ENCODE measurements at regions not wholly inside any gene's neighbourhood (a gene's known extent, or its start where the extent isn't known, plus 50 kb on each side); places are given as distances from the start of the nearest gene placed in this dataset.

GRCh38 chr3:66692042-66692765 is 191.4 kb upstream of the LRIG1 start:
- H2AK5ac ChIP-seq (ENCODE audit: low read length), result no peak overlapping the region
- H2BK5ac ChIP-seq (ENCODE audit: low read depth, low read length, poor library complexity), result no peak overlapping the region
- no peaks in the 10 kb centered on the region for H3K9me3 ChIP-seq (ENCODE audit: insufficient read depth, low read depth, low read length)
- H2BK120ac ChIP-seq (ENCODE audit: insufficient read depth, low read length, poor library complexity), result no peak overlapping the region
- H2AFZ ChIP-seq (ENCODE audit: insufficient read depth, low read length, poor library complexity), result no peak overlapping the region
- no peaks in the 10 kb centered on the region for H3K79me1 ChIP-seq (ENCODE audit: low read length)
- H4K91ac ChIP-seq (ENCODE audit: low read depth, low read length), result no peak overlapping the region
- H3K27ac ChIP-seq (ENCODE audit: low read depth, low read length), result no peak overlapping the region
- WGBS (ENCODE audit: extremely low coverage, insufficient coverage, insufficient read length), result no CpG with 5 or more reads among the region's 5 CpGs
- H3K9ac ChIP-seq (ENCODE audit: low read length), result no peak overlapping the region
- no peaks in the 10 kb centered on the region for H3K36me3 ChIP-seq (ENCODE audit: control insufficient read depth in 1 of 2, insufficient read depth in 2 of 2, low read length in 2 of 2)
- no peak overlapping the region for H3K4ac ChIP-seq (ENCODE audit: low read depth, low read length)
- H4K8ac ChIP-seq (ENCODE audit: low read depth, low read length), result no peak overlapping the region
- no peaks in the 10 kb centered on the region for H3K27me3 ChIP-seq (ENCODE audit: insufficient read depth, low read length)
- no peak overlapping the region for H3K18ac ChIP-seq (ENCODE audit: low read length)
- no peak overlapping the region for H3K14ac ChIP-seq (ENCODE audit: low read length)
- no peak overlapping the region for H2BK12ac ChIP-seq (ENCODE audit: low read length)
- H4K12ac ChIP-seq (ENCODE audit: low read depth, low read length), result no peak overlapping the region
- H3K4me3 ChIP-seq (ENCODE audit: low read depth, low read length), result no peak overlapping the region
- DNase-seq, result no peak
- no peak overlapping the region for H3K4me2 ChIP-seq (ENCODE audit: low read length)
- H3K4me1 ChIP-seq (ENCODE audit: control insufficient read depth in 1 of 2, insufficient read depth in 2 of 2, low read length in 2 of 2), result no peaks in the 10 kb centered on the region
- H3K23ac ChIP-seq (ENCODE audit: low read length), result no peak overlapping the region
- H3K79me2 ChIP-seq (ENCODE audit: control insufficient read depth, insufficient read depth, low read length, poor library complexity), result no peaks in the 10 kb centered on the region

GRCh38 chr3:66692766-66693150 is 191.9 kb upstream of the LRIG1 start:
- H4K8ac ChIP-seq (ENCODE audit: low read depth, low read length), result no peak overlapping the region
- no peak overlapping the region for H3K27ac ChIP-seq (ENCODE audit: low read depth, low read length)
- H3K23ac ChIP-seq (ENCODE audit: low read length), result no peak overlapping the region
- no peak overlapping the region for H2BK12ac ChIP-seq (ENCODE audit: low read length)
- no peak overlapping the region for H4K91ac ChIP-seq (ENCODE audit: low read depth, low read length)
- no peaks in the 10 kb centered on the region for H3K36me3 ChIP-seq (ENCODE audit: control insufficient read depth in 1 of 2, insufficient read depth in 2 of 2, low read length in 2 of 2)
- no peak overlapping the region for H3K14ac ChIP-seq (ENCODE audit: low read length)
- no peak overlapping the region for H3K9ac ChIP-seq (ENCODE audit: low read length)
- no peak overlapping the region for H3K4ac ChIP-seq (ENCODE audit: low read depth, low read length)
- no peak overlapping the region for H2BK5ac ChIP-seq (ENCODE audit: low read depth, low read length, poor library complexity)
- H3K4me1 ChIP-seq (ENCODE audit: control insufficient read depth in 1 of 2, insufficient read depth in 2 of 2, low read length in 2 of 2), result no peaks in the 10 kb centered on the region
- no peak overlapping the region for H2BK120ac ChIP-seq (ENCODE audit: insufficient read depth, low read length, poor library complexity)
- no peaks in the 10 kb centered on the region for H3K79me2 ChIP-seq (ENCODE audit: control insufficient read depth, insufficient read depth, low read length, poor library complexity)
- H3K4me3 ChIP-seq (ENCODE audit: low read depth, low read length), result no peak overlapping the region
- WGBS (ENCODE audit: extremely low coverage, insufficient coverage, insufficient read length), result no CpG with 5 or more reads among the region's 5 CpGs
- H2AFZ ChIP-seq (ENCODE audit: insufficient read depth, low read length, poor library complexity), result no peak overlapping the region
- no peaks in the 10 kb centered on the region for H3K9me3 ChIP-seq (ENCODE audit: insufficient read depth, low read depth, low read length)
- no peaks in the 10 kb centered on the region for H3K79me1 ChIP-seq (ENCODE audit: low read length)
- no peak overlapping the region for H3K18ac ChIP-seq (ENCODE audit: low read length)
- DNase-seq, result no peak
- no peak overlapping the region for H2AK5ac ChIP-seq (ENCODE audit: low read length)
- H3K4me2 ChIP-seq (ENCODE audit: low read length), result no peak overlapping the region
- no peaks in the 10 kb centered on the region for H3K27me3 ChIP-seq (ENCODE audit: insufficient read depth, low read length)
- no peak overlapping the region for H4K12ac ChIP-seq (ENCODE audit: low read depth, low read length)

- Histone ChIP-seq H3K27ac (ENCODE audit: low read depth, low read length) (no peak overlapping the region), H2AFZ (ENCODE audit: insufficient read depth, low read length, poor library complexity) (no peak overlapping the region), H3K4me2 (ENCODE audit: low read length) (no peak overlapping the region), H3K79me1 (ENCODE audit: low read length) (no peaks in the 10 kb centered on the region), H2BK12ac (ENCODE audit: low read length) (no peak overlapping the region), H3K9me3 (ENCODE audit: insufficient read depth, low read depth, low read length) (no peaks in the 10 kb centered on the region), H3K4ac (ENCODE audit: low read depth, low read length) (no peak overlapping the region), H2BK120ac (ENCODE audit: insufficient read depth, low read length, poor library complexity) (no peak overlapping the region), H4K12ac (ENCODE audit: low read depth, low read length) (no peak overlapping the region), H4K91ac (ENCODE audit: low read depth, low read length) (no peak overlapping the region), H3K23ac (ENCODE audit: low read length) (no peak overlapping the region), H4K8ac (ENCODE audit: low read depth, low read length) (no peak overlapping the region), H3K18ac (ENCODE audit: low read length) (no peak overlapping the region), H2BK5ac (ENCODE audit: low read depth, low read length, poor library complexity) (no peak overlapping the region), H3K79me2 (ENCODE audit: control insufficient read depth, insufficient read depth, low read length, poor library complexity) (no peaks in the 10 kb centered on the region), H2AK5ac (ENCODE audit: low read length) (no peak overlapping the region), H3K36me3 (ENCODE audit: control insufficient read depth in 1 of 2, insufficient read depth in 2 of 2, low read length in 2 of 2) (no peaks in the 10 kb centered on the region), H3K27me3 (ENCODE audit: insufficient read depth, low read length) (no peaks in the 10 kb centered on the region), H3K14ac (ENCODE audit: low read length) (no peak overlapping the region), H3K4me1 (ENCODE audit: control insufficient read depth in 1 of 2, insufficient read depth in 2 of 2, low read length in 2 of 2) (no peaks in the 10 kb centered on the region), H3K4me3 (ENCODE audit: low read depth, low read length) (no peak overlapping the region), H3K9ac (ENCODE audit: low read length) (no peak overlapping the region)
- no CpG with 5 or more reads among the region's 10 CpGs for WGBS (ENCODE audit: extremely low coverage, insufficient coverage, insufficient read length)
- DNase-seq, result no peak
Measured at GRCh38 chr3:66693461-66694031, 192.7 kb upstream of the LRIG1 start.

GRCh38 chr3:66702126-66702525 is 201.3 kb upstream of the LRIG1 start:
- no peak overlapping the region for H3K4me3 ChIP-seq (ENCODE audit: low read depth, low read length)
- H2AFZ ChIP-seq (ENCODE audit: insufficient read depth, low read length, poor library complexity), result no peak overlapping the region
- no peaks in the 10 kb centered on the region for H3K79me2 ChIP-seq (ENCODE audit: control insufficient read depth, insufficient read depth, low read length, poor library complexity)
- H3K4me2 ChIP-seq (ENCODE audit: low read length), result no peak overlapping the region
- H3K4ac ChIP-seq (ENCODE audit: low read depth, low read length), result no peak overlapping the region
- DNase-seq, result no peak
- H3K9me3 ChIP-seq (ENCODE audit: insufficient read depth, low read depth, low read length), result no peaks in the 10 kb centered on the region
- no peak overlapping the region for H4K12ac ChIP-seq (ENCODE audit: low read depth, low read length)
- H3K18ac ChIP-seq (ENCODE audit: low read length), result no peak overlapping the region
- H3K9ac ChIP-seq (ENCODE audit: low read length), result no peak overlapping the region
- H2BK120ac ChIP-seq (ENCODE audit: insufficient read depth, low read length, poor library complexity), result no peak overlapping the region
- no peaks in the 10 kb centered on the region for H3K79me1 ChIP-seq (ENCODE audit: low read length)
- H3K36me3 ChIP-seq (ENCODE audit: control insufficient read depth in 1 of 2, insufficient read depth in 2 of 2, low read length in 2 of 2), result no peaks in the 10 kb centered on the region
- H3K23ac ChIP-seq (ENCODE audit: low read length), result no peak overlapping the region
- WGBS (ENCODE audit: extremely low coverage, insufficient coverage, insufficient read length), result no CpG with 5 or more reads among the region's 3 CpGs
- H4K91ac ChIP-seq (ENCODE audit: low read depth, low read length), result no peak overlapping the region
- H3K27me3 ChIP-seq (ENCODE audit: insufficient read depth, low read length), result no peaks in the 10 kb centered on the region
- H4K8ac ChIP-seq (ENCODE audit: low read depth, low read length), result no peak overlapping the region
- no peak overlapping the region for H3K27ac ChIP-seq (ENCODE audit: low read depth, low read length)
- H2AK5ac ChIP-seq (ENCODE audit: low read length), result no peak overlapping the region
- no peaks in the 10 kb centered on the region for H3K4me1 ChIP-seq (ENCODE audit: control insufficient read depth in 1 of 2, insufficient read depth in 2 of 2, low read length in 2 of 2)
- no peak overlapping the region for H2BK12ac ChIP-seq (ENCODE audit: low read length)
- H2BK5ac ChIP-seq (ENCODE audit: low read depth, low read length, poor library complexity), result no peak overlapping the region
- H3K14ac ChIP-seq (ENCODE audit: low read length), result no peak overlapping the region
